Dermis blood vessel endothelial cell (primary cell): ENCODE measurements at regions not wholly inside any gene's neighbourhood (a gene's known extent, or its start where the extent isn't known, plus 50 kb on each side); places are given as distances from the start of the nearest gene placed in this dataset.

Experiments
- DNase-seq: peaks from one replicate; pipeline ENCODE4 v3.0.0; 2010

DNA sequence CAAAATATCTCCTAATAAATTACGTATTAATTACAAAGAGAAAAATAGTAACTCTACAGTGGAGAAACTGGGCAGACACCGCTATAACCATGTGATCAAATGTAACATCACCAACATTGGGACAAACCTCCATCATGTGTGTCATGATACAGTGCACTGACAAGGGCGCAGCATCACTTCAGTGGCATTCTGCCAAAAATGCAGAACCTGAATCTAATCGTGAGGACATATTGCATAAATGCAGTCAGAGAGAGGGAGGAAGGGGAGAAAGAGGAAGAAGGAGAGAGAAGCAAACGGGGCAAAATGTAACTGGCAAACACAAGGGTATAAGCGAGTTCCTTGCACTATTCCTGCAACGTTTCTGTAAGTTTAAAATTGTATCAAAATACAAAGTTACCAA is 74.2 kb upstream of the MARCHF10 start:
- DNase-seq: no peak

GRCh38 chr17:62880120-62880519 is 72.0 kb upstream of the MARCHF10 start:
- no peak for DNase-seq

DNA sequence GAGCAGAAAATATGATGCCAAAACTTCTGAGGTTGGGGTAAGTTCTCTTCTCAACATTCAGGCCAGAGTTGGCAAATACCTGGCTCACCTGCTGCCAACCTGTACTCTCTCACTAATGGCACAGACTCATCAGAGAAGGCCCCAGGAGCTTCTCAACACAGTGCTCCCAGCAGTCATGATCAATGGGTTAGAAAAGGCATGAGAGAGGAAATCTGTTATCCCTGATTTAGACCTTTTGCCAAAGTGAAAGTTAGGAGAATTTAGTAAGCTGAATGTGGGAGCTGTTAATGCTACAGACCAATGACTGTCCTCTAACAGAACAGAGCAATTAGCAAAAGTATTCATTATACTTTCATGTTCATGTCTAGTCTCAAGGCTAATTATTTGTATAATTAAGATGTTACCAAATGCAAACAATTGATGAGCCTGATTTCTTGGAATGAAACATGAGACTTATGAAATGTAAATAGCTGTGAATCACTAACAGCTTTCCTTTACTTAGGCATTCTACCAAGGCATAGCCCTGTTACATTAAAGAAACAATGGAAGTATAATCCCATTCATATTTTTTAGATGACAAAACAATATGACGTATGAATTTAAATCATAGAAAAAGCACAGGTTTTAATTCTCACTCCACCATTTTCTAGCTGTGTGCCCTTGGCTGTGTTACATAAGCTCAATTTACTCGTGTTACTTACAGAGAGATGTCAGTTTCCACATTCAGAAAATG is 68.7 kb upstream of the MARCHF10 start:
- DNase-seq: peak; percentile 7

- DNase-seq: peak; percentile 14
Measured at GRCh38 chr17:62876063-62876462, 67.9 kb upstream of the MARCHF10 start.

DNA sequence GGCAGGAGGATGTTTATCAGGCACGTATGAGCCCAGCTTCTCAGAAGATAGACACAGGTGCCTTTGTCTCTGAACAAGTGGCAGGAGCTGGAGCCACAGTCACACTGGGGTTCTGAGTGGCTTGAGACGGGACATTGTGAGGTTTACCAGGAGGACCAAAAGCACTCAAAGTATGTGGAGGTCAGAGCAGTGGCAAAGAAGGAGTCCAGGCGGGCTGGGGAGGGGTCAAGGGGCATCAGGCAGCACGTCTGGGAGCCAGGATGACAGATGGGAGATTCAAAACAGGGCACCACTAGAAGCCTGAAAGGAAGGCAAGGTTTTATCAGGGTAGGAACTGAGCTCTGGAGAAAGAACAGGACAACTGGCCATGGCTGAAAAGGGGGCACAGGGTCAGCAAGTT is 67.2 kb upstream of the MARCHF10 start:
- no peak for DNase-seq

GRCh38 chr17:62871291-62871690 is 63.2 kb upstream of the MARCHF10 start:
- no peak for DNase-seq

DNA sequence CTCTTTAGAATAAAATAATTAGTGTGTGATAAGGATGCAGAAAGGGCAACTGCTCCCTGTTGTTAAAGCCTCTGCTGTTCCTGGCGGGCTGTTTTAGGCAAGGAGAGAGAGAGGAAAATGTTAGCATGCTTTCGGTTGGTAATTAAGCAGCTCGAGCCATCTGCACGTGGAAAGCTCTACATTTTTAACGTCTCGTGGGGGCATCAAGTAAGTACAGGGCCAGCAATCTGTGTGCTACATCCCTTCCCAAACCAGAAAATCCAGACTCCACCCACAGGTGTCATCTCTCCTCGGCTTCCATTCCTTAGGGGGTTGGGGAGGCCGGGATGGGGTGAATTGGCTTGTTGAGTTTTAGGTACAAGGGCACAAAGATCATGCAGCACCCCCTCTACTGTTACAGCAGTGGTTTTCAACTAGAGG is 62.4 kb upstream of the MARCHF10 start:
- no peak for DNase-seq

DNA sequence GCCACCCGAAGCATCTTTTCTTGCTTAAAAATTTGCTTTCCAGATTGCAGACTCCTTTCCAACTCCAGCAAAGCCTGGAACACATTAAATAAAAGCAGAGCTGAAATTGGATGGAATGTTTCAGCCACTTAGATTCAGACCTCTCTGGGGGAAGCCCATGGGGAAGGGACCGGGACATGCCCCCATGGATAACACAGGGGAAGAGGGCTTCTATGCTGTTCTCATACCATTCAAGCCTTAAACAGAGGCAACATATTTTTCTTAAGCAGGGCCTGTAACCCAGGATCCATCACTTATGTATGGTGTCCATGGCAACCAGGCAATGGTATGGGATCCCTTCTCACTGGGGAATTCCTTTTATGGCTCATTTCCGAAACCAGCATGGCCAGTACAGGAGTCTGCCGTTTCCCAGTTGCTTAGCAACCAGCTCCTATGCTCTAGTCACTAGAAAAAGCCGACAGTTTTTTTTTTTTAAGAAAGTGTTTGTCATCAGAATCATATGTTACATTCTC is 62.0 kb upstream of the MARCHF10 start:
- peak; percentile 13 for DNase-seq

DNA sequence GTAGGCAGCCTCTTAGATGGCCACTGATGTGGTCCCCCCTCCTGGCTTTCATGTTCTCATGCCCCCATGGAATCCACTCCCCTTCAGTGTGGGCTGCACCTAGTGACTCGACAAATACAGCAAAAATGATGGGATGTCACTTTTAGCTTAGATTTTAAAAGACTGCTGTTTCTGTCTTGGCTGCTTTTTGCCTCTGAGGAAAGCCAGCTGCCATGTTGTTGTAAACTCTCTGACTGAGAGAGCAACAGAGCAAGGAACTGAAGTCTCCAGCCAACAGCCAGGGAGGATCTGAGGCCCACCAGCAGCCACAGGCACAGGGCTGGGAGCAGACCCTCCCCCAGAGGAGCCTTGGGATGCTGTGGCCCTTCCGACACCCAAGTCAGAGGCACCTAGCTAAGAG is 60.6 kb upstream of the MARCHF10 start:
- no peak for DNase-seq

- no peak for DNase-seq
Measured at GRCh38 chr17:62868008-62868407, 59.9 kb upstream of the MARCHF10 start.

GRCh38 chr17:62867303-62867702 is 59.2 kb upstream of the MARCHF10 start:
- no peak for DNase-seq

DNA sequence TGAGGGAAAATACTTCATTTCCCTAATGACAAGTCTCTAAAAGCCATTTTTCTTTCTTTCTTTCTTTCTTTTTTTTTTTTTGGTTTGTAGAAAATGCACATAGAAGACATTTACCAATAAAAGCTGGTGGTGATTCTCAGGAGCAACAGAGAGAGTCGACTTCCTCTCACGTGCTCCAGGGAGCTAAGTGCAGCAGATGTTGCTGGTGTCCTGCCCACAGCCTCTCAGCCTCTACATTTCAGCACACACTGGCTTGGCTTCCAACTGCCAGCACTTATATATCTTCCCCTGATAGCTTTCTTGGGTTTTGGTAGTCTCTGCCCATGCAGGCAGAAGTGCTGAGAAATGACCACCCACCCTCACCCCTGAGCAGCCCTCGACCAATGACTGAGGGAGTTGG is 58.4 kb upstream of the MARCHF10 start:
- DNase-seq: no peak

GRCh38 chr17:62865586-62865985 is 57.5 kb upstream of the MARCHF10 start:
- no peak for DNase-seq

DNA sequence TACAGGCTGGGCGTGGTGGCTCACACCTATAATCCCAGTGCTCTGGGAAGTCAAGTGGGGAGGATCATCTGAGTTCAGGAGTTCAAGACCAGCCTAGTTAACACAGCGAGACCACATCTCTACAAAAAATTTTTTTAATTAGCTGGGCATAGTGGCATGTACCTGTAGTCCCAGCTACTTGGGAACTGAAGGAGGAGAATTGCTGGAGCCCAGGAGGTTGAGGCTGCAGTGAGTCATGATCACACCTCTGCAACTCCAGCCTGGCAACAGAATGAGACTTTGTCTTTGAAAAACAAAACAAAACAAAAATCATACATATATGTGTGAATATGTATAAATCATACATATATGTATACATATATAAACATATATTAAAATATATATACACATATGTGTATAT is 54.1 kb upstream of the MARCHF10 start:
- DNase-seq: no peak

GRCh38 chr17:62860962-62861873 is 53.1 kb upstream of the MARCHF10 start:
- DNase-seq: peak; percentile 2

GRCh38 chr17:62859146-62859545 is 51.0 kb upstream of the MARCHF10 start:
- DNase-seq: peak; percentile 2
